ENCODE measurements at regions not wholly inside any gene's neighbourhood (a gene's known extent, or its start where the extent isn't known, plus 50 kb on each side); places are given as distances from the start of the nearest gene placed in this dataset.

DNA sequence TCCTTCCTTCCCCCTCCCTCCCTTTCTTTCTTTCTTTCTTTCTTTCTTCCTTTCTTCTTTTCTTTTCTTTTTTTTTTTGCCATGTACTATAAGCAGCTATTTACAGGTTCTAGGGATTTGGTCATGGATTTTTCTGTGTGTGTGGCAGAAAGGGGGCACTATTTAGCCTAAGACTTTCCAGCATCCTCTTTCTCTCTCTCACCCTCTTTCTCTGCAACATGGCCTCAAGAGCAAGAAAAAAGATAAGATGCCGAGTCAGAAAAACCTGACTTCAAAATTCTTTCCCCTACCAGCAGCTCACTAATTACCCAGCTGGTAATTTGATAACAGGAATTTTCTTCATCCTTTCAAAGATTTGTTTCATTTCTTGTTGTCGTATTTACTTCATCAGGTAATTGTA, 458.3 kb upstream of the ADAMTS5 start:
- TF ChIP-seq FOXK2 (IDR thresholded peaks at IDR 0.05) (no peak), L3MBTL2 (conservative IDR thresholded peaks at IDR 0.05) (no peak), TARDBP (IDR thresholded peaks at IDR 0.05) (no peak), FOXM1 (IDR thresholded peaks at IDR 0.05; ENCODE audit: borderline replicate concordance) (no peak), FOXA1 (IDR thresholded peaks at IDR 0.05) (no peak), HDGF (IDR thresholded peaks at IDR 0.05; ENCODE audit: borderline replicate concordance) (no peak), BHLHE40 (IDR thresholded peaks at IDR 0.05; ENCODE audit: borderline replicate concordance) (no peak), ARNT (IDR thresholded peaks at IDR 0.05) (no peak), ZNF384 (IDR thresholded peaks at IDR 0.05) (no peak), SP1 (IDR thresholded peaks at IDR 0.05) (no peak), ELF4 (IDR thresholded peaks at IDR 0.05) (no peak), SUZ12 (IDR thresholded peaks at IDR 0.05) (no peak), LEF1 (IDR thresholded peaks at IDR 0.05; ENCODE audit: borderline replicate concordance) (no peak)

All from HEK293T (cell line).